ENCODE measurements at regions not wholly inside any gene's neighbourhood (a gene's known extent, or its start where the extent isn't known, plus 50 kb on each side); places are given as distances from the start of the nearest gene placed in this dataset.

- DNase-seq (ENCODE audit: low spot score) = no peak
These were observed 185.0 kb upstream of the STK17B start for GRCh38 chr2:196356332-196356731.

- DNase-seq (ENCODE audit: low spot score) = no peak
These were observed 189.3 kb upstream of the STK17B start for GRCh38 chr2:196360650-196361049.

- DNase-seq (ENCODE audit: low spot score) = no peak
These were observed 190.4 kb upstream of the STK17B start for GRCh38 chr2:196361606-196362326.

GRCh38 chr2:196362973-196363549 lies 191.7 kb upstream of the STK17B start:
- DNase-seq (ENCODE audit: low spot score) = no peak

- DNase-seq (ENCODE audit: low spot score) = no peak
These were observed 193.8 kb upstream of the STK17B start for GRCh38 chr2:196365145-196365544.

GRCh38 chr2:196365923-196366322 lies 194.5 kb upstream of the STK17B start:
- DNase-seq (ENCODE audit: low spot score) = no peak

GRCh38 chr2:196367633-196368032 lies 196.3 kb upstream of the STK17B start:
- DNase-seq (ENCODE audit: low spot score) = no peak

- no peak for DNase-seq (ENCODE audit: low spot score)
These were observed 197.3 kb upstream of the STK17B start for GRCh38 chr2:196368546-196369225.

- DNase-seq (ENCODE audit: low spot score) = no peak
These were observed 198.6 kb upstream of the STK17B start for GRCh38 chr2:196369967-196370366.

GRCh38 chr2:196370381-196370780 lies 199.0 kb upstream of the STK17B start:
- DNase-seq (ENCODE audit: low spot score) = no peak

- no peak for DNase-seq (ENCODE audit: low spot score)
These were observed 201.0 kb upstream of the STK17B start for GRCh38 chr2:196372276-196372809.

GRCh38 chr2:196372811-196373664 lies 201.7 kb upstream of the STK17B start:
- no peak for DNase-seq (ENCODE audit: low spot score)

GRCh38 chr2:196376984-196377877 lies 205.9 kb upstream of the STK17B start:
- DNase-seq (ENCODE audit: low spot score) = no peak

GRCh38 chr2:196379600-196379999 lies 208.2 kb upstream of the STK17B start:
- no peak for DNase-seq (ENCODE audit: low spot score)

GRCh38 chr2:196380098-196380497 lies 208.7 kb upstream of the STK17B start:
- DNase-seq (ENCODE audit: low spot score) = no peak

- no peak for DNase-seq (ENCODE audit: low spot score)
These were observed 209.2 kb upstream of the STK17B start for GRCh38 chr2:196380575-196380974.

GRCh38 chr2:196381464-196381863 lies 210.1 kb upstream of the STK17B start:
- DNase-seq (ENCODE audit: low spot score) = no peak

GRCh38 chr2:196383799-196384198 lies 212.4 kb upstream of the STK17B start:
- DNase-seq (ENCODE audit: low spot score) = no peak

- DNase-seq (ENCODE audit: low spot score) = no peak
These were observed 213.4 kb upstream of the STK17B start for GRCh38 chr2:196384729-196385128.

GRCh38 chr2:196389670-196390069 lies 218.3 kb upstream of the STK17B start:
- no peak for DNase-seq (ENCODE audit: low spot score)
